IPS-15b (cell line): ENCODE measurements at regions not wholly inside any gene's neighbourhood (a gene's known extent, or its start where the extent isn't known, plus 50 kb on each side); places are given as distances from the start of the nearest gene placed in this dataset.
"Not testable (repeated sequence)": the region's sequence is repeated elsewhere in the genome, so short reads cannot be mapped to it uniquely, and the experiment has no call there.

ENCODE experiments used
- H3K27me3 ChIP-seq: one replicate; pipeline ENCODE4 v1.6.1; 2013; ENCODE audit warnings: low read length; ENCODE audit not compliant: control insufficient read depth, insufficient read depth
- H3K36me3 ChIP-seq: one replicate; pipeline ENCODE4 v1.6.1; 2013; ENCODE audit warnings: low read length; ENCODE audit not compliant: control insufficient read depth, insufficient read depth
- H3K4me1 ChIP-seq: one replicate; pipeline ENCODE4 v1.6.1; 2013; ENCODE audit warnings: mild to moderate bottlenecking, low read length; ENCODE audit not compliant: control insufficient read depth, insufficient read depth
- H3K4me3 ChIP-seq: one replicate; pipeline ENCODE4 v1.5.1; 2013; ENCODE audit warnings: low read depth, low read length
- H3K9ac ChIP-seq: one replicate; pipeline ENCODE4 v1.6.1; 2013; ENCODE audit warnings: low read depth, mild to moderate bottlenecking, low read length
- H3K9me3 ChIP-seq: one replicate; pipeline ENCODE4 v1.6.1; 2013; ENCODE audit warnings: mild to moderate bottlenecking, low read length; ENCODE audit not compliant: control insufficient read depth, insufficient read depth

- no peaks in the 10 kb centered on the region for H3K9me3 ChIP-seq
- no peaks in the 10 kb centered on the region for H3K27me3 ChIP-seq
- H3K36me3 ChIP-seq: no peaks in the 10 kb centered on the region
- H3K9ac ChIP-seq: no peak overlapping the region
- H3K4me3 ChIP-seq: no peak overlapping the region
- no peaks in the 10 kb centered on the region for H3K4me1 ChIP-seq
Observed at GRCh38 chr13:54004026-54004699, 975.5 kb downstream of the OLFM4 start.

GRCh38 chr13:54016542-54016941 is 987.9 kb downstream of the OLFM4 start:
- Histone ChIP-seq H3K36me3 (no peaks in the 10 kb centered on the region), H3K9ac (no peak overlapping the region), H3K4me3 (no peak overlapping the region), H3K9me3 (no peaks in the 10 kb centered on the region), H3K27me3 (no peaks in the 10 kb centered on the region), H3K4me1 (no peaks in the 10 kb centered on the region)

- H3K36me3 ChIP-seq: no peaks in the 10 kb centered on the region
- no peak overlapping the region for H3K4me3 ChIP-seq
- no peak overlapping the region for H3K9ac ChIP-seq
- H3K9me3 ChIP-seq: no peaks in the 10 kb centered on the region
- no peaks in the 10 kb centered on the region for H3K4me1 ChIP-seq
- no peaks in the 10 kb centered on the region for H3K27me3 ChIP-seq
Observed at GRCh38 chr13:54018485-54018884, 989.9 kb downstream of the OLFM4 start.

- no peak overlapping the region for H3K9ac ChIP-seq
Observed at GRCh38 chr13:54029226-54029625, 1000.6 kb downstream of the OLFM4 start.

GRCh38 chr13:54029720-54030119 is 1001.1 kb downstream of the OLFM4 start:
- Histone ChIP-seq H3K27me3 (no peaks in the 10 kb centered on the region), H3K36me3 (no peaks in the 10 kb centered on the region), H3K9me3 (peaks cover 15% of the 10 kb centered on the region), H3K4me3 (no peak overlapping the region), H3K9ac (no peak overlapping the region), H3K4me1 (peaks cover 2% of the 10 kb centered on the region)

More at GRCh38 chr13:54029226-54029625, 1000.6 kb downstream of the OLFM4 start:
- no peaks in the 10 kb centered on the region for H3K27me3 ChIP-seq
- no peaks in the 10 kb centered on the region for H3K36me3 ChIP-seq
- no peak overlapping the region for H3K4me3 ChIP-seq
- peaks cover 15% of the 10 kb centered on the region for H3K9me3 ChIP-seq
- peaks cover 2% of the 10 kb centered on the region for H3K4me1 ChIP-seq

- no peaks in the 10 kb centered on the region for H3K27me3 ChIP-seq
- no peak overlapping the region for H3K9ac ChIP-seq
- H3K4me1 ChIP-seq: peaks cover 2% of the 10 kb centered on the region
- peaks cover 11% of the 10 kb centered on the region for H3K9me3 ChIP-seq
- H3K4me3 ChIP-seq: no peak overlapping the region
- H3K36me3 ChIP-seq: no peaks in the 10 kb centered on the region
Observed at GRCh38 chr13:54033323-54033861, 1004.8 kb downstream of the OLFM4 start.

GRCh38 chr13:54034047-54034446 is 1005.4 kb downstream of the OLFM4 start:
- Histone ChIP-seq H3K9me3 (peaks cover 11% of the 10 kb centered on the region), H3K36me3 (no peaks in the 10 kb centered on the region), H3K9ac (no peak overlapping the region), H3K27me3 (no peaks in the 10 kb centered on the region), H3K4me1 (peaks cover 2% of the 10 kb centered on the region), H3K4me3 (no peak overlapping the region)

GRCh38 chr13:54057416-54057815 is 1028.8 kb downstream of the OLFM4 start:
- H3K4me1 ChIP-seq, H3K9me3 ChIP-seq, H3K27me3 ChIP-seq, H3K9ac ChIP-seq, H3K36me3 ChIP-seq, H3K4me3 ChIP-seq: not testable (repeated sequence)

- not testable (repeated sequence) for H3K27me3 ChIP-seq, H3K9me3 ChIP-seq, H3K4me1 ChIP-seq, H3K9ac ChIP-seq, H3K36me3 ChIP-seq, H3K4me3 ChIP-seq
Observed at GRCh38 chr13:54069958-54070357, 1041.3 kb downstream of the OLFM4 start.

- Histone ChIP-seq H3K4me1 (no peaks in the 10 kb centered on the region), H3K9ac (no peak overlapping the region), H3K36me3 (no peaks in the 10 kb centered on the region), H3K4me3 (no peak overlapping the region), H3K9me3 (no peaks in the 10 kb centered on the region), H3K27me3 (no peaks in the 10 kb centered on the region)
Observed at GRCh38 chr13:54077569-54077968, 1049.0 kb downstream of the OLFM4 start.

- no peaks in the 10 kb centered on the region for H3K9me3 ChIP-seq
- no peak overlapping the region for H3K9ac ChIP-seq
- no peaks in the 10 kb centered on the region for H3K27me3 ChIP-seq
Observed at GRCh38 chr13:54078271-54078870, 1049.8 kb downstream of the OLFM4 start.

GRCh38 chr13:54082309-54082708 is 1053.7 kb downstream of the OLFM4 start:
- not testable (repeated sequence) for H3K27me3 ChIP-seq, H3K4me1 ChIP-seq, H3K4me3 ChIP-seq, H3K36me3 ChIP-seq, H3K9ac ChIP-seq, H3K9me3 ChIP-seq

More at GRCh38 chr13:54078271-54078870, 1049.8 kb downstream of the OLFM4 start:
- no peaks in the 10 kb centered on the region for H3K36me3 ChIP-seq
- H3K4me1 ChIP-seq: no peaks in the 10 kb centered on the region
- no peak overlapping the region for H3K4me3 ChIP-seq
